AG09309 (cell line): ENCODE measurements at regions not wholly inside any gene's neighbourhood (a gene's known extent, or its start where the extent isn't known, plus 50 kb on each side); places are given as distances from the start of the nearest gene placed in this dataset.

Experiments used
- DNase-seq: peaks from one replicate; pipeline ENCODE4 v3.0.0-alpha.2; 2010; ENCODE audit warnings: low read depth
- H3K4me3 ChIP-seq: 2 replicates; pipeline ENCODE4 v1.5.1; 2011; ENCODE audit warnings: mild to moderate bottlenecking, low read depth, low read length, moderate library complexity; ENCODE audit not compliant: control insufficient read depth
- TF ChIP-seq, protein P1 (sequence below): IDR thresholded peaks from 2 replicates; pipeline ENCODE4 v1.5.1; 2011; ENCODE audit warnings: mild to moderate bottlenecking, low read depth, low read length, inconsistent platforms; ENCODE audit not compliant: insufficient read depth, control insufficient read depth; ENCODE audit errors: missing control alignments

DNA sequence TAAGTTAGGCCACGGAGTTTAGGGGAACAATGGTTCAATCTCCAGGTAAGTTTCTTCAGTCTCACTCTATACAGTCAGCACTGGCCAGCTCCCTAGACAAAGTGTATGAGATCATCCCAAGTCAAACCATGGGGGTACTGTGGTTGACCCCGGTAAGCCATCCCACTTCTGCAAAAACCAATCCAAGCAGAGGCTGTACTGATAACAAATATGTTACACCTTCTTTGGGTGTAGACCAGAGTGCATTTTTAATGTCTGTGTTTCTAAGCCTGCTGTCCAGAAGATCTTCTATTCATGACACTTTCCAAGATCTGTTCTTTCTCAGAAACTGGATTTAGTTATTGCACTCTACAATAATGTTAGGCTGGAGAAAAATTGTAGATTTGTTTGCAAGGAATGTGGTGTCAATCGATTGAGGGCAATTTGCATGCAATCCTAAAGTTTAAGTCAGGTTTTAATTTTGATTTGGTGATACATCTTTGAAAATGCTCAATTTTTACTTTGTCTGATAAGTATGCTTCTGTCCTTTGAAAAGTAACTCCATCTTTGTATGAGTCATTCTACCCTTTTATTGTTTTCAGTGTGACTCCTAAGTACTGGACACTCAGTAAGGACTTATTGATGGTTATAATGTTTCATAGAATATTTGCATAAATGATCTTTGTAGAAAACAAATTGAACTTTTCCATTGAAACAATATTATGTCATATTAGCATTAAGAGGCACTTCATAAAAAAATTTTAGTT is 152.4 kb downstream of the HLX start:
- no peak for DNase-seq
- TF ChIP-seq, protein P1, sequence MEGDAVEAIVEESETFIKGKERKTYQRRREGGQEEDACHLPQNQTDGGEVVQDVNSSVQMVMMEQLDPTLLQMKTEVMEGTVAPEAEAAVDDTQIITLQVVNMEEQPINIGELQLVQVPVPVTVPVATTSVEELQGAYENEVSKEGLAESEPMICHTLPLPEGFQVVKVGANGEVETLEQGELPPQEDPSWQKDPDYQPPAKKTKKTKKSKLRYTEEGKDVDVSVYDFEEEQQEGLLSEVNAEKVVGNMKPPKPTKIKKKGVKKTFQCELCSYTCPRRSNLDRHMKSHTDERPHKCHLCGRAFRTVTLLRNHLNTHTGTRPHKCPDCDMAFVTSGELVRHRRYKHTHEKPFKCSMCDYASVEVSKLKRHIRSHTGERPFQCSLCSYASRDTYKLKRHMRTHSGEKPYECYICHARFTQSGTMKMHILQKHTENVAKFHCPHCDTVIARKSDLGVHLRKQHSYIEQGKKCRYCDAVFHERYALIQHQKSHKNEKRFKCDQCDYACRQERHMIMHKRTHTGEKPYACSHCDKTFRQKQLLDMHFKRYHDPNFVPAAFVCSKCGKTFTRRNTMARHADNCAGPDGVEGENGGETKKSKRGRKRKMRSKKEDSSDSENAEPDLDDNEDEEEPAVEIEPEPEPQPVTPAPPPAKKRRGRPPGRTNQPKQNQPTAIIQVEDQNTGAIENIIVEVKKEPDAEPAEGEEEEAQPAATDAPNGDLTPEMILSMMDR = no peak
- H3K4me3 ChIP-seq = no peak overlapping the region

DNA sequence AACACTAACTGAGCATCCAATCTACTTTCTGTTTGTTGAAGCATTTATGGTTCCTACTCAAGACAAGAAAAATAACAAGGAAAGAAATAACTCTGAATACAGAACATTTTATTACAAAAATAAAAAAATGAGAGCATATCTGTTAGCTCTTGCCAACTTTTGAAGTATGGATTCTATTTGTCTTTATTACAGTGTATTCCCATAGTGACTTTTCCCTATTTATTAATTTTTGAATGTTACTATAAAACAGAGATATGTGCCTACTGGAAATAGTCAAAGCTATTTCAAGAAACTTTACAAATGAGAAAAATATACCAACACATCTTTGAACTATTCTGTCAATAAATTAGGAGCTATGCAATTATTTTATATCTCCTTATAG is 153.0 kb downstream of the HLX start:
- DNase-seq = no peak
- H3K4me3 ChIP-seq = no peak overlapping the region
- TF ChIP-seq, protein P1 = no peak

DNA sequence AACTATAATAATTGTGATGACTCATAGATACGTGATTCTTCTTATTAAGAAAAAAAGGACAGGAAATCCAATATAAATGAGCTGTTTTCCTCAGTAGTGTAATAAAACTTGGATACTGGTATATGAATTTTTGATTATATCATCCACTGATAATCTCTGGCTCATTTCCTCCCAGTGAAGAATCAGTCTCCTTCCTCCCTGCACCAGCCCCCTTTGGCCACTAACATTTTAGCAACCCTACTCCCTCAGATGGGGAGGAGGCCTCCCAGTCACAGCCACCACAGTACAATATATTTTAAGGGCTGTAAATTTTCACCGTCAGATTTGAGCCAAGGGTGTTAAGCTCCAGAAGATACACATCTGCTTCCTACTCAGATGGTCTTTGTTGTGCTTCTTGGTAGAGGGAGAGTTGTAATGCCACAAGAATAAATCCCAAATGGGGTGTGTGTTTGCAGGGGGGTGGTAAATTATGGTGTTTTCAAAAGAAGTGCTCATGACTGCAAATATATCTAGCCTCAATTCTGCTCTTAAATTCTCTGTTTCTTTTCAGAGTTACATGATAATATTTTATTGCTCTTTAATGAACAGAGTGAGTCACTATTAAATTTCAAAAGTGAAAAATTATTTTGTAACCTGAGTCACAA is 153.5 kb downstream of the HLX start:
- TF ChIP-seq, protein P1 = no peak
- no peak overlapping the region for H3K4me3 ChIP-seq
- no peak for DNase-seq

DNA sequence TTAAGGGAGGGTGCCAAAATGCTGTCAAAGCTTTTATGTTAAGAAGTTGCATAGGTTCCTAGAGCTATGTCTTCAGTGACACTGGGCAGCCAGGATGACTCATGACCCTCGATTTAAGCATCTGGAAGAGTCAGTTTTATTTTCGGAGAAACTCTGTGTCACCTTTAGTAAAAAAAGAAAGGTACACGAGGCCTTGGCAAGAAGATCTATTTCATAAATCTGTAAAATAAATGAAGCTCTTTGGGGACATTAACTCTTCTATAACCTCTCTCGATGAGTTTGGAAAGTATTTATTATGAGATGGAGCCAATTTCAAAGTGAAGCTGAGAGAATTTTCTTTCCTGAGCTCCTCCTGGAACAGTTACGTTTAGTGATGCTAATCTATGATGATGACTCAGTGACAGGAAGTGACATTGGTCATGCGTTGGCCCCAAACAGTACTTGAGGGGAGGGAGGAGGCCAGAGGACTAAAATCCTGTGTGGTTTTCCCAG is 156.5 kb downstream of the HLX start:
- H3K4me3 ChIP-seq = no peak overlapping the region
- TF ChIP-seq, protein P1 = no peak
- DNase-seq = no peak

DNA sequence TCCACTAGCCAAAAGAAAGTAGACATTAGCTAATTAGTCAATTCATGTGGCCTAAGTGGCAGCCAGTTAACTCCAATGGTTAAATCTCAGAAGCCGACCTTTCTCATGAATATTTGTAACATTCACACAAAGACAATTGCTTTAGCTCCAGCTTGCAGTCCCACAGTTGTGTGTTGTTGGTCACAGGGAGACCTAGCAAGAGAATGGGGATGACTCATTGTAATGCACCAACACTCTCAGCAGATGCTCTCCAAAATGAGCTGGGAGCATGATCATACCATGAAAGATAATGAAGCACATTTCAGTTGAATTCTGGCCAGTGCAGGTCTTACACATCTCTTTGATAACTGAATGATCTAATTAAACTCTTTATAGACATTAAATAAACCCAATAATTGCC is 160.4 kb downstream of the HLX start:
- no peak for DNase-seq
- TF ChIP-seq, protein P1 = no peak

DNA sequence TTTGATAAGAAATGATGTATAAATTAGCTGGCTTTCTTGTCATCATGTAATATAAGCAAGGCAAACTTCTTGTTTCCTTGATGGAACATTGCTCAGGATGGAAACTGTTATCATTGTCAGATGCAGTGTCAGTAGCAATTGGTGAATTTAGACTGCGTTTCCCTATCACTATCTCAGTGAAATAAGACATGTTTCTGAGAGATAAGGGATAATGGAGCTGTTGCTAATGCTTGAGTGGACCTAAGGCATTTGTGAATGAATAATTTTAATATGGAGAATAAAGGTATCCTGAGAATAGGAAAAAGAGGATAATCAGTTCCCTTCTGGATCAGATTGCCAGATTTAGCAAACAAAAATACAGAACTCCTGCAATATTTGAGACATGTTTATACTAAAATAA is 160.9 kb downstream of the HLX start:
- no peak for DNase-seq
- TF ChIP-seq, protein P1 = no peak
- H3K4me3 ChIP-seq = no peak overlapping the region

More for the DNA sequence above, 160.4 kb downstream of the HLX start:
- no peak overlapping the region for H3K4me3 ChIP-seq
